ENCODE measurements at regions not wholly inside any gene's neighbourhood (a gene's known extent, or its start where the extent isn't known, plus 50 kb on each side); places are given as distances from the start of the nearest gene placed in this dataset.

DNA sequence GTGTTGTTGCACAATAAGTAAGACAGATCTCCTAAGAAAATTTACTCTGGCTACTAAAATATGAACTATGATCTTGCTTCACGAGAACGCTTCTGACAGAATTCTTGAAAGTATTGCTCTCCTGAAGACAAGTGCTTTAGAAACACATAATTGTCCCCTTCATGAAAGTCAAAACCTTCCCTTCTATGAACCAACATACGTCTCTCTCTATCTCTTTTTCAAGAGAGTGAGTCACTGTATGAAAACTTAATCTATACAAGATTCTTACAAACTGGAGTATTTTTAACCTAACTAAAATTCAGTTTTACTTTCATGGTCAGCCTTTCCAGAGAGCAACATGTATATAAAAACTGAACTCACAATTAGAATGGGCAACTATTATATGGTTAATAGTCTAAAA, 688.0 kb upstream of the CTNND2 start:
- TF ChIP-seq POLR2AphosphoS5 (IDR thresholded peaks at IDR 0.05), result no peak
- TF ChIP-seq, protein P1, sequence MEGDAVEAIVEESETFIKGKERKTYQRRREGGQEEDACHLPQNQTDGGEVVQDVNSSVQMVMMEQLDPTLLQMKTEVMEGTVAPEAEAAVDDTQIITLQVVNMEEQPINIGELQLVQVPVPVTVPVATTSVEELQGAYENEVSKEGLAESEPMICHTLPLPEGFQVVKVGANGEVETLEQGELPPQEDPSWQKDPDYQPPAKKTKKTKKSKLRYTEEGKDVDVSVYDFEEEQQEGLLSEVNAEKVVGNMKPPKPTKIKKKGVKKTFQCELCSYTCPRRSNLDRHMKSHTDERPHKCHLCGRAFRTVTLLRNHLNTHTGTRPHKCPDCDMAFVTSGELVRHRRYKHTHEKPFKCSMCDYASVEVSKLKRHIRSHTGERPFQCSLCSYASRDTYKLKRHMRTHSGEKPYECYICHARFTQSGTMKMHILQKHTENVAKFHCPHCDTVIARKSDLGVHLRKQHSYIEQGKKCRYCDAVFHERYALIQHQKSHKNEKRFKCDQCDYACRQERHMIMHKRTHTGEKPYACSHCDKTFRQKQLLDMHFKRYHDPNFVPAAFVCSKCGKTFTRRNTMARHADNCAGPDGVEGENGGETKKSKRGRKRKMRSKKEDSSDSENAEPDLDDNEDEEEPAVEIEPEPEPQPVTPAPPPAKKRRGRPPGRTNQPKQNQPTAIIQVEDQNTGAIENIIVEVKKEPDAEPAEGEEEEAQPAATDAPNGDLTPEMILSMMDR (IDR thresholded peaks at IDR 0.05), result no peak
- TF ChIP-seq POLR2A (IDR thresholded peaks at IDR 0.05), result no peak

All from breast epithelium (tissue), 3 donors.